Heart right ventricle (tissue), 16 donors: ENCODE measurements at regions not wholly inside any gene's neighbourhood (a gene's known extent, or its start where the extent isn't known, plus 50 kb on each side); places are given as distances from the start of the nearest gene placed in this dataset.

Experiments
- ATAC-seq, 8 donors: fragments of 200-7000 bp; cut with Tn5 transposase; one replicate each; pipeline ENCODE4 v1.9.1; 2020; ENCODE audit warnings: mild to moderate bottlenecking in 8 of 8, moderate library complexity in 8 of 8, moderate number of reproducible peaks in 1 of 8
- DNase-seq, 2 donors: peaks; one replicate each; pipeline ENCODE4 v3.0.0-alpha.2; 2020
- H3K27ac ChIP-seq, 10 donors: fragments of 200-600 bp; sonication (generic) in 2 of 10; one replicate each; pipeline versions ENCODE4 v1.5.0 to v1.8.0; 2020 to 2022; ENCODE audit warnings: mild to moderate bottlenecking in 3 of 10
- H3K27me3 ChIP-seq, 7 donors: fragments of 200-600 bp; one replicate each; pipeline ENCODE4 v1.8.0; 2021 to 2022; ENCODE audit warnings: mild to moderate bottlenecking in 2 of 7
- H3K36me3 ChIP-seq, 9 donors: fragments of 200-600 bp; sonication (generic) in 1 of 9; one replicate each; pipeline versions ENCODE4 v1.5.0 to v1.8.0; 2020 to 2022; ENCODE audit warnings: mild to moderate bottlenecking in 2 of 9
- H3K4me1 ChIP-seq, 9 donors: fragments of 200-600 bp; sonication (generic) in 1 of 9; one replicate each; pipeline versions ENCODE4 v1.5.0 to v1.8.0; 2020 to 2022; ENCODE audit warnings: mild to moderate bottlenecking in 4 of 9
- H3K4me3 ChIP-seq, 10 donors: fragments of 200-600 bp; sonication (generic) in 2 of 10; one replicate each; pipeline versions ENCODE4 v1.5.0 to v1.8.0; 2020 to 2022; ENCODE audit warnings: mild to moderate bottlenecking in 7 of 10, moderate library complexity in 2 of 10
- H3K9me3 ChIP-seq, 11 donors: fragments of 200-600 bp in 10 of 11; sonication (generic) in 2 of 11; one replicate each; pipeline versions ENCODE4 v1.5.0 to v1.8.0; 2013 to 2022; ENCODE audit warnings: mild to moderate bottlenecking in 2 of 11, control low read depth in 1 of 11, moderate library complexity in 1 of 11
- CTCF ChIP-seq, 9 donors: fragments of 200-600 bp; sonication (generic) in 2 of 9; IDR thresholded peaks; one replicate each; pipeline versions ENCODE4 v1.5.0 to v1.8.0; 2021 to 2022; ENCODE audit warnings: antibody characterized with exemption in 9 of 9, mild to moderate bottlenecking in 5 of 9, moderate library complexity in 1 of 9
- WGBS, 2 donors: extraction: QIAGEN DNeasy Blood & Tissue Kit; methylation state at CpG; one replicate each; pipeline ENCODE4 v1.1.7; 2013; ENCODE audit warnings: inconsistent platforms in 1 of 2; 5-methylcytosine and 5-hydroxymethylcytosine counted together
- intact Hi-C, 10 donors: fragments of 100-400 bp; cut with DNase I; formaldehyde crosslinking; loops; one replicate each; pipeline versions ENCODE4 v1.11.1 to v1.14.2; 2022
- donor health status: Arrhythmogenic right ventricular cardiomyopathy.
- donor health status: ischemic (EF 13 %, LVEDD 7.1; RV severe dilation, severe dysfunction).
- donor health status: healthy with polysubstance abuse.
- donor health status: DM: no; HTN: yes; CAD: no.
- donor health status: DM: no; HTN: no; CAD: no.
- donor health status: ischemic (EF 25% LVEDD 6.9; RV normal size, moderate dysfunction).
- donor health status: ischemic (EF 25% LVEDD 5.7; RV mildly dilated, moderate dysfunction).
- donor health status: healthy.
- donor health status: DM: yes; HTN: yes; CAD: no.
- donor health status: Ischemic cardiomyopathy.
- donor health status: ischemic (EF 35%, LVEDD 5.7; RV mildly dilated, moderate dysfunction).
- donor health status: nonischemic (EF 11% LVEDD 7.7; RV severe dilation, severe dysfunction).
- donor health status: DM: yes; HTN: yes; CAD: no.
- donor health status: PGD.
- donor health status: ischemic (EF 29% LVEDD 5.4; RV normal size, mild dysfunction).
- donor health status: nonischemic (EF 23%, LVEDD 6.1; RV moderate dilation, normal function).

GRCh38 chr16:54519161-54519695 lies 232.6 kb upstream of the IRX3 start:
- Histone ChIP-seq H3K9me3 (peaks cover 0 to 18% (median 0%) of the 10 kb centered on the region in 11 donors), H3K4me3 (no peak overlapping the region), H3K27ac (no peak overlapping the region), H3K36me3 (no peaks in the 10 kb centered on the region), H3K4me1 (peaks cover 0 to 26% (median 12%) of the 10 kb centered on the region in 9 donors), H3K27me3 (no peaks in the 10 kb centered on the region)
- ATAC-seq (no peak), DNase-seq (no peak)
- WGBS, 2 donors = 63 to 66% methylated on average over 4 of the region's 4 CpGs
- intact Hi-C loops = loop anchor here in 1 of 10 donors (5.0 kb wide), 1 partner anchor 1513 kb away; no protein-coding TSS in a partner anchor
- TF ChIP-seq CTCF (IDR thresholded peaks at IDR 0.05) = no peak

GRCh38 chr16:54517181-54517580 lies 230.6 kb upstream of the IRX3 start:
- Histone ChIP-seq H3K27me3 (no peaks in the 10 kb centered on the region), H3K27ac (no peak overlapping the region), H3K9me3 (peaks cover 0 to 18% (median 0%) of the 10 kb centered on the region in 11 donors), H3K36me3 (no peaks in the 10 kb centered on the region), H3K4me3 (no peak overlapping the region), H3K4me1 (peaks cover 0 to 14% (median 5%) of the 10 kb centered on the region in 9 donors)
- 52 to 54% methylated on average over 6 of the region's 6 CpGs for WGBS, 2 donors
- DNase-seq (no peak), ATAC-seq (no peak)
- intact Hi-C loops = loop anchor here in 1 of 10 donors (5.0 kb wide), 1 partner anchor 1515 kb away; no protein-coding TSS in a partner anchor
- peak in 1 of 9 donors; percentile 4 for TF ChIP-seq CTCF (IDR thresholded peaks at IDR 0.05)

GRCh38 chr16:54512467-54512995 lies 225.9 kb upstream of the IRX3 start:
- DNase-seq = no peak
- Histone ChIP-seq H3K4me3 (no peak overlapping the region), H3K9me3 (no peaks in the 10 kb centered on the region), H3K36me3 (no peaks in the 10 kb centered on the region), H3K27ac (no peak overlapping the region), H3K27me3 (no peaks in the 10 kb centered on the region), H3K4me1 (peaks cover 7 to 18% (median 10%) of the 10 kb centered on the region in 9 donors)
- intact Hi-C loops = no loop called here
- WGBS, 2 donors = 90 to 93% methylated on average over 16 of the region's 16 CpGs
- no peak for TF ChIP-seq CTCF (IDR thresholded peaks at IDR 0.05)
- ATAC-seq = no peak

- WGBS, 2 donors = 76 to 87% methylated on average over 3 of the region's 3 CpGs
- H3K27ac ChIP-seq = peak overlapping the region in 7 of 10 donors; percentile 17 to 76 (median 55)
- intact Hi-C loops = no loop called here
- H3K36me3 ChIP-seq = no peaks in the 10 kb centered on the region
- ATAC-seq (peak in 1 of 8 donors; percentile 17), DNase-seq (no peak)
- H3K27me3 ChIP-seq = no peaks in the 10 kb centered on the region
- TF ChIP-seq CTCF (IDR thresholded peaks at IDR 0.05) = no peak
- H3K4me1 ChIP-seq = peaks cover 7 to 31% (median 21%) of the 10 kb centered on the region in 9 donors
- no peaks in the 10 kb centered on the region for H3K9me3 ChIP-seq
- no peak overlapping the region for H3K4me3 ChIP-seq
These were observed 224.7 kb upstream of the IRX3 start for GRCh38 chr16:54511222-54511731.
